ENCODE measurements at regions not wholly inside any gene's neighbourhood (a gene's known extent, or its start where the extent isn't known, plus 50 kb on each side); places are given as distances from the start of the nearest gene placed in this dataset.

- no peak for TF ChIP-seq CTCF (conservative IDR thresholded peaks at IDR 0.05; ENCODE audit: low read depth, low read length)
- no peak for TF ChIP-seq EZH2 (IDR thresholded peaks at IDR 0.05; ENCODE audit: borderline replicate concordance, low read depth, low read length, poor library complexity, severe bottlenecking)
These were observed 55.0 kb upstream of the PHACTR1 start for GRCh38 chr6:12661432-12662089.
